ENCODE measurements at regions not wholly inside any gene's neighbourhood (a gene's known extent, or its start where the extent isn't known, plus 50 kb on each side); places are given as distances from the start of the nearest gene placed in this dataset.

DNA sequence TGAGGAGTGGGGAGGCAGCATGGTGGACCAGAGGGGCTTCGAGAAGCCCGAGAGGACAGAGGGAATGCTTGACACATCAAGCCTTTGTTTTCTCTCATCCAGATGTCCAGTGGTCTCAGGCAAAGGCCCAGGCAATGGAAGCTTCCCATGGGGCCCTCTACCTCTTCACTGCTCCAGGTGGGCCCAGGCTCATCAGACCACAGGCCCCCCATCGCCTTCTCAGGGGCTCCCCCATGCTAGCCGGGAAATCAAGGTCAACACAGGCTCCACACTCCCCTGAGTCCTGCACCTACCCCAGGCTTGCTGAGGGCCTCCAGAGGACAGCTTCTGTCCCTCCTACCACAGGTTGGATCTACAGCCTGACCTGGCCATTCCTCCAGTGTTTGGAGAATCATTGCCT lies 157.5 kb downstream of the CHST1 start:
- TF ChIP-seq, protein P1, sequence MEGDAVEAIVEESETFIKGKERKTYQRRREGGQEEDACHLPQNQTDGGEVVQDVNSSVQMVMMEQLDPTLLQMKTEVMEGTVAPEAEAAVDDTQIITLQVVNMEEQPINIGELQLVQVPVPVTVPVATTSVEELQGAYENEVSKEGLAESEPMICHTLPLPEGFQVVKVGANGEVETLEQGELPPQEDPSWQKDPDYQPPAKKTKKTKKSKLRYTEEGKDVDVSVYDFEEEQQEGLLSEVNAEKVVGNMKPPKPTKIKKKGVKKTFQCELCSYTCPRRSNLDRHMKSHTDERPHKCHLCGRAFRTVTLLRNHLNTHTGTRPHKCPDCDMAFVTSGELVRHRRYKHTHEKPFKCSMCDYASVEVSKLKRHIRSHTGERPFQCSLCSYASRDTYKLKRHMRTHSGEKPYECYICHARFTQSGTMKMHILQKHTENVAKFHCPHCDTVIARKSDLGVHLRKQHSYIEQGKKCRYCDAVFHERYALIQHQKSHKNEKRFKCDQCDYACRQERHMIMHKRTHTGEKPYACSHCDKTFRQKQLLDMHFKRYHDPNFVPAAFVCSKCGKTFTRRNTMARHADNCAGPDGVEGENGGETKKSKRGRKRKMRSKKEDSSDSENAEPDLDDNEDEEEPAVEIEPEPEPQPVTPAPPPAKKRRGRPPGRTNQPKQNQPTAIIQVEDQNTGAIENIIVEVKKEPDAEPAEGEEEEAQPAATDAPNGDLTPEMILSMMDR (IDR thresholded peaks at IDR 0.05) = no peak
- TF ChIP-seq EP300 (IDR thresholded peaks at IDR 0.05) = no peak

Measured in suprapubic skin (tissue), 3 donors.